Vagina (tissue), 2 donors: ENCODE measurements at regions not wholly inside any gene's neighbourhood (a gene's known extent, or its start where the extent isn't known, plus 50 kb on each side); places are given as distances from the start of the nearest gene placed in this dataset.

Experiments used
- POLR2A ChIP-seq, 2 donors: fragments of 450-650 bp; IDR thresholded peaks; one replicate each; pipeline ENCODE4 v1.6.1; 2017; ENCODE audit warnings: antibody characterized with exemption in 2 of 2, mild to moderate bottlenecking in 2 of 2, moderate library complexity in 2 of 2
- POLR2AphosphoS5 ChIP-seq, 2 donors: sonication (generic); formaldehyde crosslinking; IDR thresholded peaks; one replicate each; pipeline ENCODE4 v1.9.0; 2017; ENCODE audit warnings: antibody characterized with exemption in 2 of 2, mild to moderate bottlenecking in 2 of 2, low read depth in 1 of 2; ENCODE audit not compliant: insufficient read depth in 1 of 2
- TF ChIP-seq, protein P1 (sequence below), 3 experiments: fragments of 450-650 bp in 2 of 3; fragments of 200-600 bp in 1 of 3; sonication (generic) in 1 of 3; IDR thresholded peaks; one replicate each; pipeline ENCODE4 v1.5.1; 2017 to 2019; ENCODE audit warnings: antibody characterized with exemption in 3 of 3, mild to moderate bottlenecking in 2 of 3, moderate library complexity in 2 of 3

DNA sequence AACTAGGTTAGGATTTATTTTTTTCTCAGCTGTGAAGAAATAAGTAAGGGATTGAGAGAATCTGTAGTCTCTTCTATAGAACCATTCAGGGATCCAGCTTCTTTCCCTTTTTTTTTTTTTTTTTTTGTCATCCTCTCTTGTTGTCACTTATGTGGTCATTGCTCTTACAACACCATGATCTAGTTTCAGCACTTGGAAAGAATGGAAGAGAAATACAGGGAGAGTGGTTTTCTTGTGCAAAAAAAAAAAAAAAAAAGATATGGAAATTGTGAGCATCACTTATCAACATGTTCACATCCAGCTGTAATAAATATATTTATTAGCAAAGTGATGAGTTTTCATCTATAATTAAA, 599.3 kb downstream of the SLC6A15 start:
- TF ChIP-seq POLR2A (IDR thresholded peaks at IDR 0.05) (no peak), POLR2AphosphoS5 (IDR thresholded peaks at IDR 0.05; ENCODE audit: insufficient read depth in 1 of 2, low read depth in 1 of 2) (no peak)
- TF ChIP-seq, protein P1, sequence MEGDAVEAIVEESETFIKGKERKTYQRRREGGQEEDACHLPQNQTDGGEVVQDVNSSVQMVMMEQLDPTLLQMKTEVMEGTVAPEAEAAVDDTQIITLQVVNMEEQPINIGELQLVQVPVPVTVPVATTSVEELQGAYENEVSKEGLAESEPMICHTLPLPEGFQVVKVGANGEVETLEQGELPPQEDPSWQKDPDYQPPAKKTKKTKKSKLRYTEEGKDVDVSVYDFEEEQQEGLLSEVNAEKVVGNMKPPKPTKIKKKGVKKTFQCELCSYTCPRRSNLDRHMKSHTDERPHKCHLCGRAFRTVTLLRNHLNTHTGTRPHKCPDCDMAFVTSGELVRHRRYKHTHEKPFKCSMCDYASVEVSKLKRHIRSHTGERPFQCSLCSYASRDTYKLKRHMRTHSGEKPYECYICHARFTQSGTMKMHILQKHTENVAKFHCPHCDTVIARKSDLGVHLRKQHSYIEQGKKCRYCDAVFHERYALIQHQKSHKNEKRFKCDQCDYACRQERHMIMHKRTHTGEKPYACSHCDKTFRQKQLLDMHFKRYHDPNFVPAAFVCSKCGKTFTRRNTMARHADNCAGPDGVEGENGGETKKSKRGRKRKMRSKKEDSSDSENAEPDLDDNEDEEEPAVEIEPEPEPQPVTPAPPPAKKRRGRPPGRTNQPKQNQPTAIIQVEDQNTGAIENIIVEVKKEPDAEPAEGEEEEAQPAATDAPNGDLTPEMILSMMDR (IDR thresholded peaks at IDR 0.05), result no peak
